ENCODE measurements at regions not wholly inside any gene's neighbourhood (a gene's known extent, or its start where the extent isn't known, plus 50 kb on each side); places are given as distances from the start of the nearest gene placed in this dataset.

DNA sequence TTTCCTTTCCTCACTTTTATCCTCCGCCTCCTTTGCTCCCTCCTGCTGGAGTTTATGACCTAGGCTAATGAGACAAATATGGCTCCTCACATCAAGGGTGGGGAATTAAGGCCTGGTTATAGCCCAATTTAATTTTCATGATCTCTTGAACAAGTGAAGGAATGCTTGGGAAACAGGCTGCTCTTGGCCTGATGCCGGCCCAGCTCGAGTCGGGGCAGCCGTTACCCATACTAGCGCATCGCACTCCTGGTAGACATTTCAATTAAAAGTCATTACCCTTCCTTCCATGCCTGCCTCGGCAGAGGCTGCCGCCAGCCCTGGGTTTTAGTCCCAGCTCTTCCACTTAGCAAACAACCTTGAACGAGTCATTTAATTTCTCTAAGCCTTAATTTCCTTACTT, 425.7 kb downstream of the TMEM38B start:
- TF ChIP-seq, protein P1, sequence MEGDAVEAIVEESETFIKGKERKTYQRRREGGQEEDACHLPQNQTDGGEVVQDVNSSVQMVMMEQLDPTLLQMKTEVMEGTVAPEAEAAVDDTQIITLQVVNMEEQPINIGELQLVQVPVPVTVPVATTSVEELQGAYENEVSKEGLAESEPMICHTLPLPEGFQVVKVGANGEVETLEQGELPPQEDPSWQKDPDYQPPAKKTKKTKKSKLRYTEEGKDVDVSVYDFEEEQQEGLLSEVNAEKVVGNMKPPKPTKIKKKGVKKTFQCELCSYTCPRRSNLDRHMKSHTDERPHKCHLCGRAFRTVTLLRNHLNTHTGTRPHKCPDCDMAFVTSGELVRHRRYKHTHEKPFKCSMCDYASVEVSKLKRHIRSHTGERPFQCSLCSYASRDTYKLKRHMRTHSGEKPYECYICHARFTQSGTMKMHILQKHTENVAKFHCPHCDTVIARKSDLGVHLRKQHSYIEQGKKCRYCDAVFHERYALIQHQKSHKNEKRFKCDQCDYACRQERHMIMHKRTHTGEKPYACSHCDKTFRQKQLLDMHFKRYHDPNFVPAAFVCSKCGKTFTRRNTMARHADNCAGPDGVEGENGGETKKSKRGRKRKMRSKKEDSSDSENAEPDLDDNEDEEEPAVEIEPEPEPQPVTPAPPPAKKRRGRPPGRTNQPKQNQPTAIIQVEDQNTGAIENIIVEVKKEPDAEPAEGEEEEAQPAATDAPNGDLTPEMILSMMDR (IDR thresholded peaks at IDR 0.05), result no peak
- TF ChIP-seq POLR2A (IDR thresholded peaks at IDR 0.05), result no peak

Data from uterus (tissue), 2 donors.